HepG2 (cell line): ENCODE measurements at regions not wholly inside any gene's neighbourhood (a gene's known extent, or its start where the extent isn't known, plus 50 kb on each side); places are given as distances from the start of the nearest gene placed in this dataset.

Experiments used
- ATAC-seq: fragments of 200-7000 bp; cut with Tn5 transposase; 3 replicates; pipeline ENCODE4 v1.9.1; 2020; ENCODE audit warnings: mild to moderate bottlenecking, moderate library complexity
- BruUV-seq: library from RNA; stranded (reverse); fragments of 400-500 nt; replicated peaks from 2 replicates; lab custom pipeline; 2021; lab: Mats Ljungman, UMichigan
- CTCF ChIA-PET: fragments of 300-600 bp; formaldehyde crosslinking; extraction: SDS; loops from one replicate; lab custom pipeline; 2021; ENCODE audit warnings: low total read pairs, inconsistent platforms, low intra/inter-chr PET ratio; lab: Yijun Ruan, JAX
- POLR2A ChIA-PET: fragments of 350-600 bp; sonication (Branson Sonifier 250); formaldehyde crosslinking; loops from one replicate; lab custom pipeline; 2020; ENCODE audit warnings: antibody characterized with exemption, inconsistent platforms; lab: Yijun Ruan, JAX
- DNase-seq: peaks from one replicate; pipeline ENCODE4 v3.0.0-alpha.2; 2015; ENCODE audit warnings: low spot score
- FAIRE-seq: peaks from 3 replicates; lab custom pipeline; 2011; peaks lifted over from hg19 to GRCh38; lab: Jason Lieb, UNC
- H2AFZ ChIP-seq: one replicate; pipeline ENCODE4 v1.6.1; 2011; ENCODE audit warnings: low read length, inconsistent platforms
- H3K27ac ChIP-seq: fragments of 300-600 bp; 3 replicates; pipeline ENCODE4 v1.8.0; 2011; ENCODE audit warnings: mixed run types, mild to moderate bottlenecking, mixed read lengths, low read length, inconsistent platforms; ENCODE audit not compliant: insufficient read depth; ENCODE audit errors: extremely low read length
- H3K27me3 ChIP-seq, 2 experiments: fragments of 200-600 bp in 1 of 2; 2 replicates in 1 of 2; 3 replicates in 1 of 2; pipeline versions ENCODE4 v1.6.0 to v1.8.0; 2011; ENCODE audit warnings: low read length in 2 of 2, mild to moderate bottlenecking in 2 of 2, moderate library complexity in 2 of 2, inconsistent platforms in 1 of 2; ENCODE audit not compliant: insufficient read depth in 2 of 2, control insufficient read depth in 1 of 2
- H3K36me3 ChIP-seq, 2 experiments: fragments of 200-600 bp in 1 of 2; replicated peaks in 1 of 2; 2 replicates in 1 of 2; 3 replicates in 1 of 2; pipeline versions ENCODE4 v1.5.1 to v1.8.0; 2011; ENCODE audit warnings: low read length in 2 of 2, inconsistent platforms in 1 of 2; ENCODE audit not compliant: insufficient read depth in 2 of 2, control insufficient read depth in 1 of 2
- H3K4me1 ChIP-seq: 2 replicates; pipeline ENCODE4 v1.5.1; 2012; ENCODE audit warnings: low read length, inconsistent platforms; ENCODE audit not compliant: insufficient read depth
- H3K4me2 ChIP-seq: 2 replicates; pipeline ENCODE4 v1.6.0; 2011; ENCODE audit warnings: low read depth, low read length, inconsistent platforms
- H3K4me3 ChIP-seq, 3 experiments: fragments of 200-600 bp in 1 of 3; sonication (generic), shearing (Covaris generic) in 1 of 3; replicated peaks in 1 of 3; 2 replicates each; pipeline ENCODE4 v1.5.1; 2011 to 2016; ENCODE audit warnings: low read length in 3 of 3, inconsistent platforms in 2 of 3, low read depth in 2 of 3, mild to moderate bottlenecking in 2 of 3, control low read depth in 1 of 3, mixed read lengths in 1 of 3; ENCODE audit not compliant: insufficient read depth in 1 of 3
- H3K79me2 ChIP-seq: one replicate; pipeline ENCODE4 v1.6.1; 2011; ENCODE audit warnings: low read length, inconsistent platforms; ENCODE audit not compliant: insufficient read depth
- H3K9ac ChIP-seq: 2 replicates; pipeline ENCODE4 v1.6.0; 2011; ENCODE audit warnings: mild to moderate bottlenecking, low read depth, low read length, inconsistent platforms; ENCODE audit not compliant: insufficient read depth
- H3K9me3 ChIP-seq: 2 replicates; pipeline ENCODE4 v1.5.1; 2012; ENCODE audit warnings: mild to moderate bottlenecking, low read length
- H4K20me1 ChIP-seq: 2 replicates; pipeline ENCODE4 v1.6.0; 2011; ENCODE audit warnings: inconsistent platforms, mild to moderate bottlenecking, low read length, moderate library complexity; ENCODE audit not compliant: insufficient read depth
- GATAD1 ChIP-seq: IDR thresholded peaks from 2 replicates; pipeline ENCODE4 v1.6.1; 2016; ENCODE audit warnings: missing genetic modification reagents, missing compliant biosample characterization
- HDAC2 ChIP-seq: sonication (generic); formaldehyde crosslinking; IDR thresholded peaks from 2 replicates; pipeline ENCODE4 v1.4.0; 2020; ENCODE audit warnings: missing genetic modification reagents
- HNRNPH1 ChIP-seq: fragments of 200-400 bp; formaldehyde crosslinking; optimal IDR thresholded peaks from 2 replicates; pipeline ENCODE3; 2017; ENCODE audit warnings: mild to moderate bottlenecking, low read depth, low read length
- MATR3 ChIP-seq: sonication (generic); formaldehyde crosslinking; IDR thresholded peaks from 2 replicates; pipeline ENCODE4 v1.4.0; 2020; ENCODE audit warnings: missing genetic modification reagents
- NFIB ChIP-seq: sonication (generic); formaldehyde crosslinking; IDR thresholded peaks from 2 replicates; pipeline ENCODE4 v1.9.0; 2021; ENCODE audit warnings: missing genetic modification reagents, mild to moderate bottlenecking, borderline replicate concordance
- RCOR2 ChIP-seq: IDR thresholded peaks from 2 replicates; pipeline ENCODE4 v1.6.1; 2016; ENCODE audit warnings: missing biosample characterization, missing genetic modification reagents
- SYNCRIP ChIP-seq: fragments of 200-400 bp; formaldehyde crosslinking; IDR thresholded peaks from 2 replicates; pipeline ENCODE4 v1.6.1; 2018; ENCODE audit warnings: mild to moderate bottlenecking, low read depth, low read length; ENCODE audit not compliant: insufficient read depth
- ZIK1 ChIP-seq: sonication (generic); formaldehyde crosslinking; IDR thresholded peaks from 2 replicates; pipeline ENCODE4 v1.5.0; 2020; ENCODE audit warnings: mild to moderate bottlenecking, low read depth, missing genetic modification reagents, borderline replicate concordance
- ZNF207 ChIP-seq: fragments of 450-650 bp; IDR thresholded peaks from 2 replicates; pipeline ENCODE4 v1.6.1; 2016; ENCODE audit warnings: antibody characterized with exemption, borderline replicate concordance
- ZNF292 ChIP-seq: sonication (generic); formaldehyde crosslinking; IDR thresholded peaks from 2 replicates; pipeline ENCODE4 v1.8.1; 2022; ENCODE audit warnings: mild to moderate bottlenecking, low read depth, missing genetic modification reagents, borderline replicate concordance
- ZNF326 ChIP-seq: sonication (generic); formaldehyde crosslinking; IDR thresholded peaks from 2 replicates; pipeline ENCODE4 v1.4.0; 2020; ENCODE audit warnings: missing genetic modification reagents, borderline replicate concordance
- ZNF777 ChIP-seq: sonication (generic); formaldehyde crosslinking; IDR thresholded peaks from 2 replicates; pipeline ENCODE4 v1.4.0; 2020; ENCODE audit warnings: missing genetic modification reagents
- WGBS: methylation state at CpG from one replicate; pipeline ENCODE4 v1.1.6; 2017; ENCODE audit warnings: low lambda C conversion rate; 5-methylcytosine and 5-hydroxymethylcytosine counted together
- in situ Hi-C: cut with HindIII; loops from 2 replicates; pipeline ENCODE4 v1.10.0; 2017; ENCODE audit warnings: low pct_unique_long_range_greater_than_20kb; ENCODE audit not compliant: extremely low pct_ligation_motif_present
- intact Hi-C: fragments of 100-400 bp; cut with micrococcal nuclease; formaldehyde crosslinking; loops from one replicate; pipeline ENCODE4 v1.10.0; 2022; ENCODE audit not compliant: unreplicated experiment
- TF ChIP-seq, protein P1 (sequence below): sonication (generic); formaldehyde crosslinking; IDR thresholded peaks from 2 replicates; pipeline ENCODE4 v1.8.0; 2022; ENCODE audit warnings: missing genetic modification reagents, mild to moderate bottlenecking, inconsistent platforms, borderline replicate concordance
- TF ChIP-seq, protein P2 (sequence below): sonication (generic); IDR thresholded peaks from 2 replicates; pipeline ENCODE4 v1.6.1; 2016; ENCODE audit warnings: low read depth, borderline replicate concordance
- TF ChIP-seq, protein P3 (sequence below): sonication (generic); formaldehyde crosslinking; IDR thresholded peaks from 2 replicates; pipeline ENCODE4 v1.5.0; 2020; ENCODE audit warnings: mild to moderate bottlenecking, missing genetic modification reagents
- TF ChIP-seq, protein P4 (sequence below): fragments of 450-650 bp; IDR thresholded peaks from 2 replicates; pipeline ENCODE4 v1.6.1; 2016

DNA sequence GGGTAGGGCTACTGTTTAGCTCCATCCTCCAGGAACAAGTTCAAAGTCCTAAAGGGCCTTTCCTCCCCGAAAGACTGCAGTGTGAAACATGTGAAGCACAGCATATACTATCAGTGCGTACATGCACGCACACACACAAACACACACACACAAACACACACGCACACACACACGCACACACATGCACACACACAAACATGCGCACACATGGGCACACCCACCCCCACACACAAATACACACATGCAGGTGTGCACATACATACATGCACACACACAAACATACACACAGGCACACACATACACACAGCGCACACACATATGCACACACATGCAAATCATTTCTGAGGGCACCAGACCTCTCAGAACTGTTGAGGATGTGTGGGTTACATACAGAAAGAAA, 382.0 kb upstream of the CDH4 start:
- no peak overlapping the region for H3K27ac ChIP-seq
- ATAC-seq (no peak), FAIRE-seq (no peak), DNase-seq (no peak)
- no peaks in the 10 kb centered on the region for H3K4me1 ChIP-seq
- no TSS peak for BruUV-seq
- WGBS, result 70% methylated on average over 7 of the region's 7 CpGs
- POLR2A ChIA-PET, result no interaction called here
- no peaks in the 10 kb centered on the region for H3K36me3 ChIP-seq
- H3K27me3 ChIP-seq, result peaks cover 0 to 20% of the 10 kb centered on the region in 2 experiments; a peak in 2 of 5 replicates
- CTCF ChIA-PET, result no interaction called here
- intact Hi-C loops, result no loop called here
- no peaks in the 10 kb centered on the region for H3K9me3 ChIP-seq
- in situ Hi-C loops, result no loop called here
- H3K4me3 ChIP-seq, result no peak overlapping the region
- no peak for TF ChIP-seq ZIK1
- no peak for TF ChIP-seq HNRNPH1
- TF ChIP-seq GATAD1, result no peak
- TF ChIP-seq, protein P1, sequence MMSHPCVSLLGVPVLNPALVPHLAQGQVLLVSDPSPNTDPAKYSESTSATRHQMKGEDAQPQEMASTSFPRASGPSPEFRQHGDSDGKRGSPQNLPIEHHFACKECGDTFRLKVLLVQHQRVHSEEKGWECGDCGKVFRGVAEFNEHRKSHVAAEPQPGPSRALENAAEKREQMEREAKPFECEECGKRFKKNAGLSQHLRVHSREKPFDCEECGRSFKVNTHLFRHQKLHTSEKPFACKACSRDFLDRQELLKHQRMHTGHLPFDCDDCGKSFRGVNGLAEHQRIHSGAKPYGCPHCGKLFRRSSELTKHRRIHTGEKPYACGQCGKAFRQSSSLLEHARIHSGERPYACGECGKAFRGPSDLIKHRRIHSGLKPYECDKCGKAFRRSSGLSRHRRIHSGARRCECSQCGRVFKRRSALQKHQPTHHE (CRISPR knock-in tag), result no peak
- TF ChIP-seq, protein P2, sequence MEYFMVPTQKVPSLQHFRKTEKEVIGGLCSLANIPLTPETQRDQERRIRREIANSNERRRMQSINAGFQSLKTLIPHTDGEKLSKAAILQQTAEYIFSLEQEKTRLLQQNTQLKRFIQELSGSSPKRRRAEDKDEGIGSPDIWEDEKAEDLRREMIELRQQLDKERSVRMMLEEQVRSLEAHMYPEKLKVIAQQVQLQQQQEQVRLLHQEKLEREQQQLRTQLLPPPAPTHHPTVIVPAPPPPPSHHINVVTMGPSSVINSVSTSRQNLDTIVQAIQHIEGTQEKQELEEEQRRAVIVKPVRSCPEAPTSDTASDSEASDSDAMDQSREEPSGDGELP, result no peak
- TF ChIP-seq, protein P3, sequence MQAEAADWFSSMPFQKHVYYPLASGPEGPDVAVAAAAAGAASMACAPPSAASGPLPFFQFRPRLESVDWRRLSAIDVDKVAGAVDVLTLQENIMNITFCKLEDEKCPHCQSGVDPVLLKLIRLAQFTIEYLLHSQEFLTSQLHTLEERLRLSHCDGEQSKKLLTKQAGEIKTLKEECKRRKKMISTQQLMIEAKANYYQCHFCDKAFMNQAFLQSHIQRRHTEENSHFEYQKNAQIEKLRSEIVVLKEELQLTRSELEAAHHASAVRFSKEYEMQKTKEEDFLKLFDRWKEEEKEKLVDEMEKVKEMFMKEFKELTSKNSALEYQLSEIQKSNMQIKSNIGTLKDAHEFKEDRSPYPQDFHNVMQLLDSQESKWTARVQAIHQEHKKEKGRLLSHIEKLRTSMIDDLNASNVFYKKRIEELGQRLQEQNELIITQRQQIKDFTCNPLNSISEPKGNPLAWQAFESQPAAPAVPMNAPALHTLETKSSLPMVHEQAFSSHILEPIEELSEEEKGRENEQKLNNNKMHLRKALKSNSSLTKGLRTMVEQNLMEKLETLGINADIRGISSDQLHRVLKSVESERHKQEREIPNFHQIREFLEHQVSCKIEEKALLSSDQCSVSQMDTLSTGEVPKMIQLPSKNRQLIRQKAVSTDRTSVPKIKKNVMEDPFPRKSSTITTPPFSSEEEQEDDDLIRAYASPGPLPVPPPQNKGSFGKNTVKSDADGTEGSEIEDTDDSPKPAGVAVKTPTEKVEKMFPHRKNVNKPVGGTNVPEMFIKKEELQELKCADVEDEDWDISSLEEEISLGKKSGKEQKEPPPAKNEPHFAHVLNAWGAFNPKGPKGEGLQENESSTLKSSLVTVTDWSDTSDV, result no peak
- no peak for TF ChIP-seq HDAC2 (CRISPR knock-in tag)
- TF ChIP-seq ZNF326 (CRISPR knock-in tag), result no peak
- TF ChIP-seq RCOR2 (CRISPR knock-in tag), result no peak
- TF ChIP-seq NFIB (CRISPR knock-in tag), result no peak
- TF ChIP-seq MATR3 (CRISPR knock-in tag), result no peak
- no peak for TF ChIP-seq SYNCRIP
- TF ChIP-seq ZNF777, result no peak
- no peak for TF ChIP-seq ZNF292 (CRISPR knock-in tag)
- 0 out of 2 replicates have a peak, but pooled peaks have one; percentile 37 for TF ChIP-seq ZNF207
- TF ChIP-seq, protein P4, sequence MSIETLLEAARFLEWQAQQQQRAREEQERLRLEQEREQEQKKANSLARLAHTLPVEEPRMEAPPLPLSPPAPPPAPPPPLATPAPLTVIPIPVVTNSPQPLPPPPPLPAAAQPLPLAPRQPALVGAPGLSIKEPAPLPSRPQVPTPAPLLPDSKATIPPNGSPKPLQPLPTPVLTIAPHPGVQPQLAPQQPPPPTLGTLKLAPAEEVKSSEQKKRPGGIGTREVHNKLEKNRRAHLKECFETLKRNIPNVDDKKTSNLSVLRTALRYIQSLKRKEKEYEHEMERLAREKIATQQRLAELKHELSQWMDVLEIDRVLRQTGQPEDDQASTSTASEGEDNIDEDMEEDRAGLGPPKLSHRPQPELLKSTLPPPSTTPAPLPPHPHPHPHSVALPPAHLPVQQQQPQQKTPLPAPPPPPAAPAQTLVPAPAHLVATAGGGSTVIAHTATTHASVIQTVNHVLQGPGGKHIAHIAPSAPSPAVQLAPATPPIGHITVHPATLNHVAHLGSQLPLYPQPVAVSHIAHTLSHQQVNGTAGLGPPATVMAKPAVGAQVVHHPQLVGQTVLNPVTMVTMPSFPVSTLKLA, result peak; percentile 54; the same call in 1 of the 2 replicates
- H3K4me2 ChIP-seq, result no peak overlapping the region
- no peak overlapping the region for H2AFZ ChIP-seq
- H4K20me1 ChIP-seq, result no peaks in the 10 kb centered on the region
- H3K79me2 ChIP-seq, result no peaks in the 10 kb centered on the region
- no peak overlapping the region for H3K9ac ChIP-seq
